HEK293 (cell line): ENCODE measurements at regions not wholly inside any gene's neighbourhood (a gene's known extent, or its start where the extent isn't known, plus 50 kb on each side); places are given as distances from the start of the nearest gene placed in this dataset.
A peak's percentile ranks its signal among the peaks of the same experiment; 100 is the strongest.

Source experiments
- CTCF ChIA-PET: fragments of 350-600 bp; formaldehyde crosslinking; extraction: SDS; loops from one replicate; lab custom pipeline; 2021; ENCODE audit warnings: antibody characterized with exemption; lab: Yijun Ruan, JAX
- POLR2A ChIA-PET: fragments of 300-600 bp; formaldehyde crosslinking; extraction: SDS; loops from one replicate; lab custom pipeline; 2020; ENCODE audit warnings: antibody characterized with exemption, inconsistent platforms; lab: Yijun Ruan, JAX
- H3K27ac ChIP-seq: fragments of 200-500 bp; sonication (Bioruptor generic); 2 replicates; pipeline ENCODE4 v1.5.1; 2014; ENCODE audit warnings: low read depth, low read length, control low read depth, inconsistent platforms; ENCODE audit errors: extremely low read depth
- H3K36me3 ChIP-seq, 2 experiments: fragments of 200-500 bp in 1 of 2; sonication (Bioruptor generic) in 1 of 2; 1 replicate in 1 of 2; 2 replicates in 1 of 2; pipeline ENCODE4 v1.5.1; 2014 to 2017; ENCODE audit warnings: inconsistent platforms in 2 of 2, low read length in 2 of 2; ENCODE audit not compliant: control insufficient read depth in 2 of 2, insufficient read depth in 1 of 2
- H3K4me1 ChIP-seq: fragments of 200-500 bp; sonication (Bioruptor generic); 2 replicates; pipeline ENCODE4 v1.5.1; 2014; ENCODE audit warnings: mild to moderate bottlenecking, low read length, inconsistent platforms; ENCODE audit not compliant: control insufficient read depth, insufficient read depth
- H3K4me3 ChIP-seq: 2 replicates; pipeline ENCODE4 v1.5.1; 2011; ENCODE audit warnings: low read depth, mild to moderate bottlenecking, control low read depth, low read length, moderate library complexity
- H3K9me3 ChIP-seq: fragments of 200-500 bp; sonication (Bioruptor generic); 2 replicates; pipeline ENCODE4 v1.5.1; 2014; ENCODE audit warnings: low read depth, low read length, inconsistent platforms; ENCODE audit not compliant: control insufficient read depth, insufficient read depth
- FEZF1 ChIP-seq: fragments of 450-650 bp; formaldehyde crosslinking; IDR thresholded peaks from 2 replicates; pipeline ENCODE4 v1.5.1; 2016; ENCODE audit warnings: missing biosample characterization, missing genetic modification characterization
- GLIS1 ChIP-seq: fragments of 450-650 bp; formaldehyde crosslinking; IDR thresholded peaks from 2 replicates; pipeline ENCODE4 v1.5.1; 2016; ENCODE audit warnings: missing biosample characterization, missing genetic modification characterization
- PRDM1 ChIP-seq: fragments of 450-650 bp; formaldehyde crosslinking; IDR thresholded peaks from 2 replicates; pipeline ENCODE4; 2016; ENCODE audit warnings: missing biosample characterization, missing genetic modification characterization
- YY1 ChIP-seq: fragments of 450-650 bp; formaldehyde crosslinking; IDR thresholded peaks from 2 replicates; pipeline ENCODE4 v1.5.1; 2018; ENCODE audit warnings: missing biosample characterization, missing genetic modification characterization
- ZBTB20 ChIP-seq: fragments of 450-650 bp; formaldehyde crosslinking; IDR thresholded peaks from 2 replicates; pipeline ENCODE4 v1.5.1; 2016; ENCODE audit warnings: missing biosample characterization, missing genetic modification characterization
- ZNF121 ChIP-seq: fragments of 450-650 bp; formaldehyde crosslinking; IDR thresholded peaks from 2 replicates; pipeline ENCODE4 v1.5.1; 2016; ENCODE audit warnings: missing biosample characterization, missing genetic modification characterization
- ZNF16 ChIP-seq: fragments of 450-650 bp; formaldehyde crosslinking; IDR thresholded peaks from 2 replicates; pipeline ENCODE4 v1.5.1; 2016; ENCODE audit warnings: low read depth, missing biosample characterization, missing genetic modification characterization
- ZNF211 ChIP-seq: fragments of 450-650 bp; formaldehyde crosslinking; IDR thresholded peaks from 2 replicates; pipeline ENCODE4 v1.5.1; 2016; ENCODE audit warnings: low read depth, missing biosample characterization, missing genetic modification characterization
- ZNF624 ChIP-seq: fragments of 450-650 bp; formaldehyde crosslinking; IDR thresholded peaks from 2 replicates; pipeline ENCODE4 v1.5.1; 2017; ENCODE audit warnings: missing biosample characterization, missing genetic modification characterization
- ZNF629 ChIP-seq: fragments of 450-650 bp; formaldehyde crosslinking; IDR thresholded peaks from 2 replicates; pipeline ENCODE4 v1.5.1; 2017; ENCODE audit warnings: missing biosample characterization, missing genetic modification characterization
- ZNF654 ChIP-seq: fragments of 450-650 bp; formaldehyde crosslinking; IDR thresholded peaks from 2 replicates; pipeline ENCODE4 v1.5.1; 2016; ENCODE audit warnings: low read depth, missing biosample characterization, missing genetic modification characterization
- ZNF658 ChIP-seq: fragments of 450-650 bp; formaldehyde crosslinking; IDR thresholded peaks from 2 replicates; pipeline ENCODE4; 2016; ENCODE audit warnings: missing biosample characterization, missing genetic modification characterization
- ZNF664 ChIP-seq: fragments of 450-650 bp; formaldehyde crosslinking; IDR thresholded peaks from 2 replicates; pipeline ENCODE4 v1.5.1; 2016; ENCODE audit warnings: missing biosample characterization, missing genetic modification characterization
- TF ChIP-seq, protein P1 (sequence below): fragments of 450-650 bp; formaldehyde crosslinking; IDR thresholded peaks from 2 replicates; pipeline ENCODE4 v1.5.1; 2016; ENCODE audit warnings: missing biosample characterization, missing genetic modification characterization
- TF ChIP-seq, protein P2 (sequence below): fragments of 450-650 bp; formaldehyde crosslinking; IDR thresholded peaks from 2 replicates; pipeline ENCODE4 v1.5.1; 2016; ENCODE audit warnings: missing biosample characterization, missing genetic modification characterization

DNA sequence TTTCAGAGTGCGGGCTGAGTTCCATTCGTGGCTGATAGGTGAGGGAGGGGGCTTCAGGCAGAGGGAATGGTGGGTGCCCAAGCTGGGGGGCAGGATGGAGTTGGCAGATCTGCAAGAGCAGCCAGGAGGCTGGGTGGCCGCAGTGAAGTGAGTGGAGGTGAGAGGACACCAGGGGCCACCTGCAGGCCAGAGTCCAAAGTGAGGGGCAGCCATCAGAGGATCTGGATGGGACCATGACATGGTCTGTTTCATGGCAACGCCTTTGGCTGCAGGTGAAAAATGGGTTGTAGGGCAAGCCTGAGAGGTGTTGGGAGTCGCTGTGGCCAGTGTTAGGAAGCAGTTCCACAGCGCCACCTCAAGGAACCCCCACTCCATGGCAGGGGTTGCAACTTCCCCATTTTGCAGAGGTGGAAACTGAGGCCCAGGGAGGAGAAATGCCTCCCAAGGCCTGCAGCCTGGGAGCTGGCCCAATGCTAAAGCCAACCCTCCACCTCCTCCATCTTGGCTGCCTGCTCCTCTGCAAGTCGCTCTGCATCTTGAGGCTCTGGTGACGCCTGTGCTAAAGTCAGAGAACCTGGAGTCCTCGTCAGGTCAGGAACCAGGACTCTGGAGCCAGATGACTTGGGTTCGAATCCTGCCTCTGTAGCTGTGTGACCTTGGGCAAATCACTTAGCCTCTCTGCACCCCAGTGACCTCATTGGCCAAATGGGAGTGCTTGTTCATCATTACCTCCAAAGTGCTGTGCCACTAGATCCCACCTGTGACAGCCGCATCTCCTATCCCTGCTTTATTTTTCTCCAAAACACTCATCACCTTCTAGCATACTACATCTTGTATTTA, 153.8 kb downstream of the CEBPB start:
- 0 out of 2 replicates have a peak, but pooled peaks have one; percentile 5 for TF ChIP-seq ZNF654 (tag by site-specific recombination)
- TF ChIP-seq, protein P1, sequence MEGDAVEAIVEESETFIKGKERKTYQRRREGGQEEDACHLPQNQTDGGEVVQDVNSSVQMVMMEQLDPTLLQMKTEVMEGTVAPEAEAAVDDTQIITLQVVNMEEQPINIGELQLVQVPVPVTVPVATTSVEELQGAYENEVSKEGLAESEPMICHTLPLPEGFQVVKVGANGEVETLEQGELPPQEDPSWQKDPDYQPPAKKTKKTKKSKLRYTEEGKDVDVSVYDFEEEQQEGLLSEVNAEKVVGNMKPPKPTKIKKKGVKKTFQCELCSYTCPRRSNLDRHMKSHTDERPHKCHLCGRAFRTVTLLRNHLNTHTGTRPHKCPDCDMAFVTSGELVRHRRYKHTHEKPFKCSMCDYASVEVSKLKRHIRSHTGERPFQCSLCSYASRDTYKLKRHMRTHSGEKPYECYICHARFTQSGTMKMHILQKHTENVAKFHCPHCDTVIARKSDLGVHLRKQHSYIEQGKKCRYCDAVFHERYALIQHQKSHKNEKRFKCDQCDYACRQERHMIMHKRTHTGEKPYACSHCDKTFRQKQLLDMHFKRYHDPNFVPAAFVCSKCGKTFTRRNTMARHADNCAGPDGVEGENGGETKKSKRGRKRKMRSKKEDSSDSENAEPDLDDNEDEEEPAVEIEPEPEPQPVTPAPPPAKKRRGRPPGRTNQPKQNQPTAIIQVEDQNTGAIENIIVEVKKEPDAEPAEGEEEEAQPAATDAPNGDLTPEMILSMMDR (tag by site-specific recombination), result peak; percentile 31; the same call in 1 of the 2 replicates
- no peak for TF ChIP-seq YY1 (tag by site-specific recombination)
- TF ChIP-seq, all 188 proteins: peak for 2
- POLR2A ChIA-PET, result no interaction called here
- CTCF ChIA-PET, result interaction anchor here (0.7 kb wide), 1 partner anchor 26 kb away, joined by 3 read pairs; no protein-coding TSS in a partner anchor
- Histone ChIP-seq H3K36me3 (no peaks in the 10 kb centered on the region), H3K27ac (no peak overlapping the region), H3K9me3 (no peaks in the 10 kb centered on the region), H3K4me1 (no peaks in the 10 kb centered on the region), H3K4me3 (no peak overlapping the region)

DNA sequence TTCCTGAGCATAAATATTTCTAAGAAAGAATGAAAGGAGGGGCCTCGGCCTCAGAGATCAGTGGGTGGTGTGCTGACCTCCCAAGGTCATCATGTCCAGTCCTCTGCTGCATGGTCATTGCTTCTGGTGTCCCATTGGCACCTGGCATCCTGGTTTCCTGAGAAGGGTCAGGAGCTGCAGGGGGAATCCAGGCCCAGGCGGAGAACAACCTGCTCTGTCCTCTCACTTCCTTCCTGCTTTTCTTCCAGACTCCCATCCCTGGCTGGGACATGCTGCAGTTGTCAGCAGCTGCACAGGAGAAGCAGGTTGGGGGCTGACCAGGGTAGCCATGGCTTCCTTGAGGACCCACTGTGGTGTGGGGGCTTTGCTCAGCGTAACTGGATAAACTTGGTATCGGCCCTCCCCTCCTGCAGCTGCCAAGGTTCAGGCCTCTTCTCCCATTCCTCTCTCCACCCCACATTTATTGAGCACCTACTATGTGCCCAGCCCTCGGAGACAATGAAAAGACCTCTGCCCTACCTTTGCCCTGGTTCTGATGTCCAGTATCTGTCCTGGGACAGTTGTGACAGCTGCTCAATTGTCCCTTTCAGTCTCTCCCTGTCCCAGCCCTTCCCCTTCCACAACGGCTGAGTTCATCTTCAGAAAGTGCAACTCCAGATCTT, 155.2 kb downstream of the CEBPB start:
- Histone ChIP-seq H3K4me3 (no peak overlapping the region), H3K36me3 (no peaks in the 10 kb centered on the region), H3K27ac (no peak overlapping the region), H3K9me3 (no peaks in the 10 kb centered on the region), H3K4me1 (no peaks in the 10 kb centered on the region)
- TF ChIP-seq, protein P2, sequence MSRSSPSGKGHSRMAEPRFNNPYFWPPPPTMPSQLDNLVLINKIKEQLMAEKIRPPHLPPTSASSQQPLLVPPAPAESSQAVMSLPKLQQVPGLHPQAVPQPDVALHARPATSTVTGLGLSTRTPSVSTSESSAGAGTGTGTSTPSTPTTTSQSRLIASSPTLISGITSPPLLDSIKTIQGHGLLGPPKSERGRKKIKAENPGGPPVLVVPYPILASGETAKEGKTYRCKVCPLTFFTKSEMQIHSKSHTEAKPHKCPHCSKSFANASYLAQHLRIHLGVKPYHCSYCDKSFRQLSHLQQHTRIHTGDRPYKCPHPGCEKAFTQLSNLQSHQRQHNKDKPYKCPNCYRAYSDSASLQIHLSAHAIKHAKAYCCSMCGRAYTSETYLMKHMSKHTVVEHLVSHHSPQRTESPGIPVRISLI, result no peak
- no peak for TF ChIP-seq ZNF211
- no peak for TF ChIP-seq PRDM1 (tag by site-specific recombination)
- peak; percentile 61 for TF ChIP-seq ZNF664 (tag by site-specific recombination)
- TF ChIP-seq ZNF629 (tag by site-specific recombination), result no peak
- no peak for TF ChIP-seq ZNF121 (tag by site-specific recombination)
- ChIA-PET POLR2A (interaction anchor here (0.6 kb wide), 1 partner anchor 1744 kb away, joined by 3 read pairs; no protein-coding TSS in a partner anchor), CTCF (interaction anchor here (0.6 kb wide), 1 partner anchor 367 kb away, joined by 5 read pairs; no protein-coding TSS in a partner anchor)

- Histone ChIP-seq H3K9me3 (no peaks in the 10 kb centered on the region), H3K4me1 (no peaks in the 10 kb centered on the region), H3K4me3 (no peak overlapping the region)
- ChIA-PET POLR2A (interaction anchor here (0.6 kb wide), 1 partner anchor 1743 kb away, joined by 3 read pairs; no protein-coding TSS in a partner anchor), CTCF (interaction anchor here (0.6 kb wide), 1 partner anchor 368 kb away, joined by 5 read pairs; no protein-coding TSS in a partner anchor)
- TF ChIP-seq ZNF658 (tag by site-specific recombination), result no peak
- peak; percentile 41; the same call in 1 of the 2 replicates for TF ChIP-seq GLIS1 (tag by site-specific recombination)
- 0 out of 2 replicates have a peak, but pooled peaks have one; percentile 19 for TF ChIP-seq ZBTB20 (tag by site-specific recombination)
- peak; percentile 88 for TF ChIP-seq ZNF16 (tag by site-specific recombination)
- peak; percentile 67 for TF ChIP-seq FEZF1
- TF ChIP-seq ZNF624 (tag by site-specific recombination), result no peak
- TF ChIP-seq, all 188 proteins: peak for 4
- Histone ChIP-seq H3K27ac (no peak overlapping the region), H3K36me3 (no peaks in the 10 kb centered on the region)
Measured at GRCh38 chr20:50346374-50347283, 156.0 kb downstream of the CEBPB start.
